Stimulated activated CD4-positive, alpha-beta T cell treated with anti-CD3 and anti-CD28 coated beads, Interleukin-2, amount 100 ng/mL, for 4 hours (primary cell): ENCODE measurements at regions not wholly inside any gene's neighbourhood (a gene's known extent, or its start where the extent isn't known, plus 50 kb on each side); places are given as distances from the start of the nearest gene placed in this dataset.

Experiments used
- DNase-seq: peaks from one replicate; pipeline ENCODE4 v3.0.0-alpha.2; 2020; ENCODE audit warnings: low read depth

- DNase-seq: no peak
Measured at GRCh38 chrX:69226459-69227158, 61.4 kb upstream of the PJA1 start.

DNA sequence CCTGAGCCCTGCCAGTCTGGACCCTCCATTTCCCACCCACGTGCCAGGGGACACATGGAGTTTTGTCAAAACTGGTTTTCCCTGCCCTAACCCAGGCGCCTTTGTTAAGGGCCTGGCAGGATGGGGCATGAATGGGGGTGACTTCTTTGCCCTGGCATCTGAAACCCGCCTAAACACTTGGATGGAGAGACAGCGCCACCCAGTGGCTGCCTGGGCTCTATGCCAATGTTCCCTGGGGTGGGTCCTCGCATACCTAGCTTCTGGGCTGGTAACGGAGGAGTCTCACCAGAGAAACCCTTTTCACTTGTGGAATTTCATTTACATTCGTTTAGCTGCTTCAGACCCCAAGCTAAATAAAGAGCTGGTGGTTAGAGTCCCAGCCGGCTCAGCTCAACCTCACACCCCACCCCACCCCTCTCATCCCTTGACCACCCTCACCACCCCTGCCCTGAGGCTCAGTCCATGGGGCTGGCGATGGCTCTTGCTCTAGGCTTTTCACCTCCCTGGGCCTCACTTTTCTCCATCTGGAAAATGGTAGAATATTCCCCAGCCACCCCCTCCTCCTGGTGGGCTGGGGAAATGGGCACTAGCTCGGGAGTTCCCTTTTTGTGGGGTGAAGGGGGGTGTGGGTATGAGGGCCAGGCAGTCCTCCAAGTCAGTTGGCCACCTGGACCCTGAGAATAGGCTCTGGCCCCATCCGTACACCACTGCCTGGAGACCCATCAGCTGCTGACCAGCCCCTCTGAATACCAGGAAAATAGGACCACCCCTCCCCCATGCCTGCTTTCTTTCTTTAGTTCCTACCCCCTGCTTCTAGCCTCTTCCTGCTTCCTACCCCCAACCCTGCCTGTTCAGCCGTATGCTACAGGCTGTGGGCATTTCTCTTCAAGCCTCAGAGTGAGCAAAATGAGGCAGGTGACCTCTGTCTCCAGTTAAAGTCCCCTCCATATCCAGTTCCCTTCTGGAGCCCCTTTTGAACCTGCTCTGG, 57.1 kb upstream of the PJA1 start:
- DNase-seq: peak; percentile 52

DNA sequence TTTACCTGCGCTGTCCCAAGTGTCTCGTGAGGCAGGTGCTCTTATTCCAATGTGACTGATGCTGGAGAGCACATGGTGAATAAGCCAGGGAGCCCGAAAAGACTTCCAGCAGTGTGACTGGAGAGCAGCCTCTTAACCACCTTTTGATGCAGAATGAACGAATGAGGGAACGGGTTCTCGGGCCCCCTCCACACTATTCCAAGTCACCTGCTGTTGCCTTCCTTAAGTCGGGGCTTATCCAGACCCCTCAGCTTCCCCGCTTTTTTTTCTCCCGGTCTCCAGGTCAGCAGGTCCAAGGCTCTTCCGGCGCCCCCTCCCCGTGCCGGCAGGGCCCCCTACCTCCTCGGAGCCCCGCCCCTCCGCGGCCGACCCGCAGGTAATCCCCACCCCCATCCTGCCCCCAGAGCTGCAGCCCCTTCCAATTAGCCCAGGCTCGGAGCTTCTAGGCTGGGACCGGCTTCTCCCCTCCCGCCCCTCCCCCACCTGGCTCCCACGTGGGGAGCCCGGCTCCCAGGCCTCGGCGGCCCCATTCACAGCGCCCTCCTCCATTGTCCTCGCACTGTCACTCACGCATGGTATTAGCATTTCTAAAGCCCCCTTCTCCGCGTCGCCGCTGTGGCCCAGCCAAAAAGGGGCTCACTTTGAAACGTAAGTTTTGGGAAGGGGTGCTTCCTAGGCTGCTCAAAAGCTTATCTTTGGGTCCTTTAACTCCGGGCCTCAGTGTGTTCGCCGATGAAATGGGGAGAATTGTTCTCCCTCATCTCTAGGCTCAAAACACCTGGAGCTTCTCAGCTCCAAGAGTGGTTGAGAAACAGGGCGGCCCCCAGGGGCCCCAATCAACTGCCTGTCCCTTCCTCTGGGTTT, 56.2 kb upstream of the PJA1 start:
- no peak for DNase-seq

DNA sequence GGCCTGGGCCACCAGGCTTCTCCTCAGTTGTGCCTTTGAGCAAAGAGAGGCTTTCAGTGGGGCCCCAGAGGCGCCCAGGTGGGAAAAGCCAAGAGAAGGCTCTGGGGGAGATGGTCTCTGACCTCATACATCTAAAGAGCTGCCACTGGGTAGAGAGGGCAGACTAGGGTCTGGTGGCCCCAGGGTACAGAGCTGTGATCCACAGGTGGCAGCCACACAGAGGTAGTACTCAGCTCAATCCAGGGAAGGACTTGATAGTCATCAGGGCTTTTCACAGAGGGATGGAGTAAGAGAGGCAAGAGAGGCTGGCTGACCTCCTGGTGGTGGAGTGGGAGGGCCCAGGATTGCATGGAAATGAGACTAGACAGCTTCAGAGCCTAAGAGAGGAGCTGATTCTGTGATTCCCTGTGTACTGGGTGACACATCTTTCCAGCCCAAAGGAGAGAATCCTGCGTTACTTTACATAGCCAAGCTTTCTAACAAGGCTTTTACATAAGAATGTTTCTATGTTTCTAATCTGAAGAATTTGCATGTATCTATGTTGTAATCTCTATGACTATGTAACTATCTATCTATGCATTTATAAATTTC, 53.2 kb upstream of the PJA1 start:
- DNase-seq: no peak

DNA sequence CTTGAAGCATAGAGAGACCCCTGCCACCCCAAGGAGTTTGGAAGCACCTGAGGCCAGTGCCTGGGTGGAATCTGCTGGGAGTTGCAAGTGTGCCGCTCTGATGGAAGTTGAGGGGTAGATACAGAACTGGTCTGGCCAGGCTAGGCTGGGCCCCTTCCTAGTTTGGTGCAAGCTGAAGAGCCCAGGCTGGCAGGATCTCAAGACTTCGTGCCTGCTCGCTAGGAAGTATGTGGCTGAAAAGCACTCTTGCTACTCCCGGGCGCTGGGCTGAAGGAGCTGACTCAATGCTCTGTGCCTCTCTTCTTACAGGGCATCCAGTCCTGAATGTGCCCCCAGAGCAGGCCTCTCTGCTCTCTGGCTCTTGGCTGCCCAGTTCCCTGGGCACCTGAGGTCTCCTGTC, 51.7 kb upstream of the PJA1 start:
- DNase-seq: no peak

DNA sequence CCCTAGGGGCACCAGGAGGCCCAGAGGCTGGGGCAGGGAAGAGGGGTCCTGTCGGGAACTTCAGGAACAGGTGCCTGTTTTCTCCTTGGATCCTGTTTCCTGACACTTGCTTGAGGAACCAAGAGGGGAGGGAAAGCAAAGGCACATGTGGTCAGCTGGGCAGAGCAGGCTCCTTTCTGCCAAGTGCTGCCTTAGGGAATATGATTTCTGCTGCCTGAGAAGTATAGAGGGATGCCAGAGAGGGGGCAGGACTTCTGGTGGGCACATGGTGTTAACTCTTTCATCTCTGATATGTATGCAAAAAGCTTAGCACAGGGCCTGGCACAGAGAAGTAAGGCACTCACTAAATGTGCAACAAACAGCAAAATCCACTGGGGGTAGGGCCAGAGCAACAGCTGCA, 51.2 kb upstream of the PJA1 start:
- DNase-seq: no peak

DNA sequence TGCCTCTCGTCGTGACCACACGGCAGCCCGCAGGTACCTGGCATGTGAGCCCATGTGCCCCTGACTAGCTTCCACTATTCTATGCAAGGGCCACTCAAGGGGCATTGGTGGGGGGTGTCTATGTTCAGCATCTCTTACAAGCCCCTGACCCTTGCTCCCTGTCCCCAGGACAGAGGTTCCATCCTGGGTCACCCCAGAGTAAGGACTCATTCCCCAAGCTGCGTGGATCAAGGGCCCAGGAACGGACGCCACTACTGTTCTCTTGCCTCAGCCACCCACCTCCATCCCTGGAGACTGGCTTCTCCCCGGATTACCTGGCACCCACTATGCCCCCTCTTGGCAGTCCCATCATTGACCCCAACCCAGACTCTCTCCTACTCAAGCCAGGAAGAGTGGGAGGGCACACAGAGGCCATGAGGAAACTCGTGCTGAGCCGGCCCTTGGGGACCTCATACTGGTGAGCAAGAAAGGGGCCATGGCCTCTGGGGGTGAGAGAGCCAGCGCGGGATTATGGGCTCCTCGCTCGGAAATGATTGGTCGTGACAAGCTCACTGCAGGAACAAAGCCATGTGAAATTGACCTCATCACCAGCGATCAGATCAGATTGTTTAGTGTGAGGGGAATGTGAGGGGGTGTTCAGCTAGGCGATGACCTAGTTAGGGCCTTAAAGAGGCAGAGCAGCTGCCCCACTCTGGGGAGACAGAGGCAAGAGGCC, 50.1 kb upstream of the PJA1 start:
- no peak for DNase-seq
